ENCODE measurements at regions not wholly inside any gene's neighbourhood (a gene's known extent, or its start where the extent isn't known, plus 50 kb on each side); places are given as distances from the start of the nearest gene placed in this dataset.

DNA sequence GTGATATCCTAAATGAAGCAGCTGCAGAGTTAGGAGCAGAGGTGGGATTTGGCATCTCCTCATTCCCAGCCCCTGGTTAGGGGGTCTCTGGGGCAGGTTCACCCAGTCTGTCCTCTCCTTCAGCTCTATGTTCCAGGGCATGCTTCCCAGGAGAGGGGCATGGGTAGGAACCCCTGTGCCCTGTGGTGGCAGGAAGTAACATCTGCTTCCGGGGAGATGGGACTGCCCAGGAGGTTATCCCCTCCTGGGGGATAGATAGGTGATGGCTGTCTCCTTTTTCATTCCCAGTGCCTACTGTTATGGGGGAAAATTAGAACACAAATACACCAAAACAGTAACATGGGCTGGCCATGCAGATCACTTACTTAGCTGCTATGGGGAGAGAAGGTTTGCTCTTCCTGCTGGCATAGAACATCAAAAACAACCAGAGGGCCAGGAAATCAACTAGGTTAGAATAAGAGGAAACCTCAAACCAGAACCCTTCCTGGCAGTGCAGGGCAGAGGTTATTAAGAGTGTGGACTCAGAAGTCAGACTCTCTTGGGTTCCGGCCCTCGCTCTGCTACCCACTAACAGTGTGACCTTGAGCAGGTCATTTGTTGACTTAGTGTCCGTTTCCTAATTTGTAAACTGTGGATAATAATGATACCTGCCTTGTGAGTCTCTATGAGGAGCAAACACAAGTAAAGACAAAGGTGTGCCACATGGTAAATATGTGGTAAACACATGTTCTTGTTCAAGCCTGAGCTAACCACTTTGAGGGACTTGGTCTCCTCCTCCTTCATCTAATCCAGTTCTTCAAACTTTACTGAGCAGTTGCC is 157.8 kb upstream of the JUN start:
- peak overlapping the region; percentile 5 to 84 (median 51) for H3K27ac ChIP-seq
- H3K27me3 ChIP-seq (replicated peaks in 1 of 7), result no peaks in the 10 kb centered on the region
- intact Hi-C loops (cut with DNase I; ENCODE audit: low total_unique reads), result no loop called here
- H3K9me3 ChIP-seq, result peaks cover 0 to 3% (median 0%) of the 10 kb centered on the region in 8 donors
- no peak for TF ChIP-seq POLR2A (IDR thresholded peaks at IDR 0.05)
- TF ChIP-seq CTCF (IDR thresholded peaks at IDR 0.05 in 8 of 11, conservative IDR thresholded peaks at IDR 0.05 in 3 of 11), result peak in 1 of 11 experiments; percentile 4
- TF ChIP-seq POLR2AphosphoS5 (IDR thresholded peaks at IDR 0.05), result peak in 1 of 3 donors; percentile 40
- peak; percentile 76 for DNase-seq
- 12 to 26% (median 12%) methylated on average over 4 of the region's 4 CpGs for WGBS, 5 donors
- peak overlapping the region in 1 of 8 donors; percentile 10 for H3K4me3 ChIP-seq
- H3K36me3 ChIP-seq, result no peaks in the 10 kb centered on the region
- peaks cover 9 to 42% (median 32%) of the 10 kb centered on the region in 6 donors for H3K4me1 ChIP-seq

DNA sequence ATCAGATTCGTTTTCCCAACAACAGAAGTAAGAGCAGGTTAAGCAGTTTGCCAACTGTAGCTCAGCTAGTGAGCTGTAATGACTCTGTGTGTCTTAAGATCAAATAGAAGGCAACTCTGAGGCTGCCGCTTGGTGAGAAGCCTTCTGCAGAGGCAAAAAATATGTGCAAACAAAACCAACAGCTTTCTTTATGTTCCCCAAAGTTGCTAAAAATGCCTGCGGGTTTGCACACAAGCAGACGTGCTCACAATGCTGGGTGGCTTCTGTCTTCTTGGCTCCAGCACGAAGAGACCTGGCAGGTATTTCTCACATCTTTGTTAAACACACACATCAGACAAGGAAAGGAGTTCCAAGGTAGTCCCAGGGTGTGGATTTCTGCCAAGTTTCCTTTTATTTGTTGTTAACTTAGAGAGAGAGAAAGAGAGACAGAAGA is 158.9 kb upstream of the JUN start:
- DNase-seq, result no peak
- peaks cover 0 to 3% (median 0%) of the 10 kb centered on the region in 8 donors for H3K9me3 ChIP-seq
- no peaks in the 10 kb centered on the region for H3K36me3 ChIP-seq
- intact Hi-C loops (cut with DNase I; ENCODE audit: low total_unique reads), result no loop called here
- no peak overlapping the region for H3K4me3 ChIP-seq
- H3K27ac ChIP-seq, result peak overlapping the region in 7 of 8 donors; percentile 22 to 84 (median 57)
- 58 to 71% (median 62%) methylated on average over 5 of the region's 5 CpGs for WGBS, 5 donors
- H3K4me1 ChIP-seq, result peaks cover 9 to 42% (median 32%) of the 10 kb centered on the region in 6 donors
- TF ChIP-seq POLR2AphosphoS5 (IDR thresholded peaks at IDR 0.05), result no peak
- no peak for TF ChIP-seq POLR2A (IDR thresholded peaks at IDR 0.05)
- TF ChIP-seq CTCF (IDR thresholded peaks at IDR 0.05 in 8 of 11, conservative IDR thresholded peaks at IDR 0.05 in 3 of 11), result no peak
- H3K27me3 ChIP-seq (replicated peaks in 1 of 7), result no peaks in the 10 kb centered on the region

DNA sequence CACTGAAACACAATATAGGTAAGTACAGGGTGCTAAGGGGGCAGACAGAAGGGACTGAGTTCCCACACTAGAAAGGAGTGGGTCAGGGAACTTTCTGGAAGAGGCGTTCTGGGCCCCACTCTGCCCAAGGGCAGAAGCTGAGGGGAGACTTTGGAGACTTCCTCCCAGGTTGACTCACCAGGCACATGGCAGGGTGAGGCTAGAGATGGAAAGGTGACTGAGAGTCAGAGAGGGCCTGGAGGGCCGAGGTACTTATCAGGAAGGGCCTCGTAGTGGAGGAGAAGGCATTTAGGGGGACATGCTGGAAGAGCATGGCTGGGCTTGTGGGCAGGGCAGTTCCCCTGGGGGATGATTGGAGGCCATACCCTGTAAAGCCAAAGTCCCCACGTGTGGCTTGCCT is 159.9 kb upstream of the JUN start:
- 76 to 86% (median 80%) methylated on average over 4 of the region's 4 CpGs for WGBS, 5 donors
- no peak for DNase-seq
- H3K9me3 ChIP-seq, result peaks cover 0 to 3% (median 0%) of the 10 kb centered on the region in 8 donors
- intact Hi-C loops (cut with DNase I; ENCODE audit: low total_unique reads), result no loop called here
- no peaks in the 10 kb centered on the region for H3K27me3 ChIP-seq (replicated peaks in 1 of 7)
- no peak overlapping the region for H3K4me3 ChIP-seq
- H3K36me3 ChIP-seq, result no peaks in the 10 kb centered on the region
- no peak for TF ChIP-seq POLR2AphosphoS5 (IDR thresholded peaks at IDR 0.05)
- H3K27ac ChIP-seq, result peak overlapping the region in 4 of 8 donors; percentile 57 to 84 (median 74)
- H3K4me1 ChIP-seq, result peaks cover 9 to 42% (median 32%) of the 10 kb centered on the region in 6 donors

DNA sequence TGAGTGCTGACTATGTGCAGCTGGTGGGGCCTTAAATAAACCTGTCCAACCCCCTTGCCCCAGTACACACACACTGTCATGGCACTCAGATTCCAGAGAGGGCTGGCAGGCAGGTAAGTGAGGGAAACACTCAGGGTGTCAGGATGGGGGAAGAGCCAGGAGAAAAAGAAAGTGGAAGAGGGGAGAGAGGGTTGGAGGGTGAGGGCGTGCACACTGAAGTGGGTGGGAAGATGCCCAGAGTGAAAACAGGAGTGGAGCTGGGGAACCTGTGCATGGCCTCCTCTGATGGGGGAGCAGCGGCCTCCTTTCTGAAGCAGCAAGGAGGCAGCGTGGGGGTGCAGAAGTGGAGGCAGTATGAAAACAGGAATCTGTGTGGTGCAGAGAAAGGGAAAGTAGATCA is 160.6 kb upstream of the JUN start:
- intact Hi-C loops (cut with DNase I; ENCODE audit: low total_unique reads), result no loop called here
- no peak for TF ChIP-seq POLR2A (IDR thresholded peaks at IDR 0.05)
- TF ChIP-seq CTCF (IDR thresholded peaks at IDR 0.05 in 8 of 11, conservative IDR thresholded peaks at IDR 0.05 in 3 of 11), result no peak
- TF ChIP-seq POLR2AphosphoS5 (IDR thresholded peaks at IDR 0.05), result no peak
- Histone ChIP-seq H3K4me1 (peaks cover 9 to 42% (median 32%) of the 10 kb centered on the region in 6 donors), H3K36me3 (no peaks in the 10 kb centered on the region), H3K4me3 (no peak overlapping the region), H3K27me3 (replicated peaks in 1 of 7) (no peaks in the 10 kb centered on the region), H3K27ac (peak overlapping the region in 1 of 8 donors; percentile 84), H3K9me3 (peaks cover 0 to 3% (median 0%) of the 10 kb centered on the region in 8 donors)
- WGBS, 5 donors, result 86 to 92% (median 87%) methylated on average over 3 of the region's 3 CpGs
- DNase-seq, result no peak

All from spleen (tissue), 11 donors.